COR-L47 (cell line): ENCODE measurements at regions not wholly inside any gene's neighbourhood (a gene's known extent, or its start where the extent isn't known, plus 50 kb on each side); places are given as distances from the start of the nearest gene placed in this dataset.
A peak's percentile ranks its signal among the peaks of the same experiment; 100 is the strongest.

Source experiments
- DNase-seq: peaks from one replicate; lab custom pipeline; 2025; lab: John Stamatoyannopoulos, UW

GRCh38 chr11:103624708-103625623 is 411.5 kb upstream of the DDI1 start:
- no peak for DNase-seq

GRCh38 chr11:103625624-103625965 is 410.8 kb upstream of the DDI1 start:
- no peak for DNase-seq

GRCh38 chr11:103628121-103628520 is 408.3 kb upstream of the DDI1 start:
- DNase-seq: no peak

GRCh38 chr11:103631841-103632240 is 404.6 kb upstream of the DDI1 start:
- no peak for DNase-seq

GRCh38 chr11:103633068-103633788 is 403.2 kb upstream of the DDI1 start:
- DNase-seq: no peak

- no peak for DNase-seq
Observed at GRCh38 chr11:103633819-103634590, 402.4 kb upstream of the DDI1 start.

- no peak for DNase-seq
Observed at GRCh38 chr11:103636232-103636631, 400.2 kb upstream of the DDI1 start.

- DNase-seq: no peak
Observed at GRCh38 chr11:103637295-103637694, 399.1 kb upstream of the DDI1 start.

GRCh38 chr11:103637831-103638230 is 398.6 kb upstream of the DDI1 start:
- DNase-seq: no peak

- no peak for DNase-seq
Observed at GRCh38 chr11:103644676-103645075, 391.8 kb upstream of the DDI1 start.

GRCh38 chr11:103648054-103648453 is 388.4 kb upstream of the DDI1 start:
- DNase-seq: no peak

GRCh38 chr11:103648670-103649400 is 387.6 kb upstream of the DDI1 start:
- no peak for DNase-seq

- no peak for DNase-seq
Observed at GRCh38 chr11:103649401-103649895, 387.0 kb upstream of the DDI1 start.

- DNase-seq: no peak
Observed at GRCh38 chr11:103650330-103650729, 386.1 kb upstream of the DDI1 start.

GRCh38 chr11:103651341-103651998 is 385.0 kb upstream of the DDI1 start:
- no peak for DNase-seq

GRCh38 chr11:103652013-103652412 is 384.4 kb upstream of the DDI1 start:
- no peak for DNase-seq

- DNase-seq: no peak
Observed at GRCh38 chr11:103656382-103656781, 380.1 kb upstream of the DDI1 start.

- peak; percentile 11 for DNase-seq
Observed at GRCh38 chr11:103659206-103659618, 377.2 kb upstream of the DDI1 start.

GRCh38 chr11:103659743-103660142 is 376.7 kb upstream of the DDI1 start:
- DNase-seq: peak; percentile 52

GRCh38 chr11:103661185-103661584 is 375.3 kb upstream of the DDI1 start:
- DNase-seq: no peak

GRCh38 chr11:103661991-103662390 is 374.4 kb upstream of the DDI1 start:
- DNase-seq: no peak
